Memory B cell (primary cell): ENCODE measurements at regions not wholly inside any gene's neighbourhood (a gene's known extent, or its start where the extent isn't known, plus 50 kb on each side); places are given as distances from the start of the nearest gene placed in this dataset.

Experiments used
- ATAC-seq: fragments of 150-1000 bp; cut with Tn5 transposase; 2 replicates; pipeline ENCODE4 v1.10.0; 2021; ENCODE audit warnings: low read depth, mild to moderate bottlenecking, moderate library complexity
- DNase-seq, 2 donors: peaks; one replicate each; pipeline ENCODE4 v3.0.0; 2022; ENCODE audit warnings: low spot score in 2 of 2
- H3K27ac Mint-ChIP-seq: one replicate; pipeline ENCODE4 v1.8.0; 2022; ENCODE audit warnings: mild to moderate bottlenecking, moderate library complexity, mixed read lengths
- H3K27me3 Mint-ChIP-seq: one replicate; pipeline ENCODE4 v1.8.0; 2022; ENCODE audit warnings: mixed read lengths
- H3K36me3 Mint-ChIP-seq: one replicate; pipeline ENCODE4 v1.8.0; 2022; ENCODE audit warnings: mild to moderate bottlenecking, mixed read lengths
- H3K4me1 Mint-ChIP-seq: one replicate; pipeline ENCODE4 v1.8.0; 2022; ENCODE audit warnings: mixed read lengths
- H3K4me3 Mint-ChIP-seq: one replicate; pipeline ENCODE4 v1.8.0; 2022; ENCODE audit warnings: mild to moderate bottlenecking, moderate library complexity, mixed read lengths
- H3K9me3 Mint-ChIP-seq: one replicate; pipeline ENCODE4 v1.8.0; 2022; ENCODE audit warnings: mixed read lengths

GRCh38 chr5:117077142-117077541, 502.5 kb upstream of the SEMA6A start:
- H3K27ac Mint-ChIP-seq = no peak overlapping the region
- no peaks in the 10 kb centered on the region for H3K36me3 Mint-ChIP-seq
- H3K4me1 Mint-ChIP-seq = no peaks in the 10 kb centered on the region
- H3K27me3 Mint-ChIP-seq = no peaks in the 10 kb centered on the region
- H3K4me3 Mint-ChIP-seq = no peak overlapping the region
- DNase-seq (no peak), ATAC-seq (no peak)
- H3K9me3 Mint-ChIP-seq = no peaks in the 10 kb centered on the region

GRCh38 chr5:117072439-117072838, 497.8 kb upstream of the SEMA6A start:
- H3K27me3 Mint-ChIP-seq = no peaks in the 10 kb centered on the region
- H3K4me3 Mint-ChIP-seq = no peak overlapping the region
- ATAC-seq (no peak), DNase-seq (no peak)
- H3K36me3 Mint-ChIP-seq = no peaks in the 10 kb centered on the region
- H3K27ac Mint-ChIP-seq = no peak overlapping the region
- peaks cover 8% of the 10 kb centered on the region for H3K9me3 Mint-ChIP-seq
- H3K4me1 Mint-ChIP-seq = no peaks in the 10 kb centered on the region

GRCh38 chr5:117065800-117066199, 491.2 kb upstream of the SEMA6A start:
- no peak for ATAC-seq
- DNase-seq = no peak
- Mint-ChIP-seq H3K27me3 (no peaks in the 10 kb centered on the region), H3K4me3 (no peak overlapping the region), H3K36me3 (no peaks in the 10 kb centered on the region), H3K9me3 (peaks cover 2% of the 10 kb centered on the region), H3K4me1 (no peaks in the 10 kb centered on the region), H3K27ac (no peak overlapping the region)

GRCh38 chr5:117065161-117065560, 490.5 kb upstream of the SEMA6A start:
- Mint-ChIP-seq H3K4me1 (no peaks in the 10 kb centered on the region), H3K27ac (no peak overlapping the region), H3K9me3 (peaks cover 2% of the 10 kb centered on the region), H3K4me3 (no peak overlapping the region), H3K36me3 (no peaks in the 10 kb centered on the region), H3K27me3 (no peaks in the 10 kb centered on the region)
- DNase-seq (no peak), ATAC-seq (no peak)

- no peak overlapping the region for H3K4me3 Mint-ChIP-seq
- H3K9me3 Mint-ChIP-seq = no peaks in the 10 kb centered on the region
- no peaks in the 10 kb centered on the region for H3K27me3 Mint-ChIP-seq
- no peak overlapping the region for H3K27ac Mint-ChIP-seq
- H3K36me3 Mint-ChIP-seq = no peaks in the 10 kb centered on the region
- ATAC-seq (no peak), DNase-seq (no peak)
- H3K4me1 Mint-ChIP-seq = no peaks in the 10 kb centered on the region
Observed at GRCh38 chr5:117060099-117060498, 485.5 kb upstream of the SEMA6A start.

GRCh38 chr5:117058740-117059139, 484.1 kb upstream of the SEMA6A start:
- no peaks in the 10 kb centered on the region for H3K36me3 Mint-ChIP-seq
- no peak overlapping the region for H3K4me3 Mint-ChIP-seq
- DNase-seq (no peak), ATAC-seq (no peak)
- no peak overlapping the region for H3K27ac Mint-ChIP-seq
- no peaks in the 10 kb centered on the region for H3K4me1 Mint-ChIP-seq
- no peaks in the 10 kb centered on the region for H3K27me3 Mint-ChIP-seq
- H3K9me3 Mint-ChIP-seq = peaks cover 1% of the 10 kb centered on the region

GRCh38 chr5:117055517-117055916, 480.9 kb upstream of the SEMA6A start:
- no peak for DNase-seq
- H3K27me3 Mint-ChIP-seq = no peaks in the 10 kb centered on the region
- H3K4me1 Mint-ChIP-seq = no peaks in the 10 kb centered on the region
- no peaks in the 10 kb centered on the region for H3K36me3 Mint-ChIP-seq
- no peak overlapping the region for H3K4me3 Mint-ChIP-seq
- ATAC-seq = no peak
- H3K27ac Mint-ChIP-seq = no peak overlapping the region
- peaks cover 7% of the 10 kb centered on the region for H3K9me3 Mint-ChIP-seq

GRCh38 chr5:117054911-117055310, 480.3 kb upstream of the SEMA6A start:
- ATAC-seq = no peak
- H3K27me3 Mint-ChIP-seq = no peaks in the 10 kb centered on the region
- no peak overlapping the region for H3K4me3 Mint-ChIP-seq
- no peak for DNase-seq
- peaks cover 8% of the 10 kb centered on the region for H3K9me3 Mint-ChIP-seq
- no peak overlapping the region for H3K27ac Mint-ChIP-seq
- no peaks in the 10 kb centered on the region for H3K36me3 Mint-ChIP-seq
- no peaks in the 10 kb centered on the region for H3K4me1 Mint-ChIP-seq

GRCh38 chr5:117054141-117054540, 479.5 kb upstream of the SEMA6A start:
- no peaks in the 10 kb centered on the region for H3K27me3 Mint-ChIP-seq
- H3K36me3 Mint-ChIP-seq = no peaks in the 10 kb centered on the region
- ATAC-seq (no peak), DNase-seq (no peak)
- no peaks in the 10 kb centered on the region for H3K4me1 Mint-ChIP-seq
- peaks cover 8% of the 10 kb centered on the region for H3K9me3 Mint-ChIP-seq
- H3K4me3 Mint-ChIP-seq = no peak overlapping the region
- H3K27ac Mint-ChIP-seq = no peak overlapping the region

GRCh38 chr5:117041926-117042595, 467.4 kb upstream of the SEMA6A start:
- DNase-seq = no peak
- no peak for ATAC-seq
- Mint-ChIP-seq H3K27me3 (no peaks in the 10 kb centered on the region), H3K9me3 (no peaks in the 10 kb centered on the region), H3K27ac (no peak overlapping the region), H3K36me3 (no peaks in the 10 kb centered on the region), H3K4me3 (no peak overlapping the region), H3K4me1 (no peaks in the 10 kb centered on the region)

- no peak for ATAC-seq
- no peak overlapping the region for H3K27ac Mint-ChIP-seq
Observed at GRCh38 chr5:117039035-117039434, 464.4 kb upstream of the SEMA6A start.

GRCh38 chr5:117027384-117027783, 452.8 kb upstream of the SEMA6A start:
- no peak for DNase-seq
- no peaks in the 10 kb centered on the region for H3K27me3 Mint-ChIP-seq

More at GRCh38 chr5:117039035-117039434, 464.4 kb upstream of the SEMA6A start:
- DNase-seq = no peak
- Mint-ChIP-seq H3K4me1 (no peaks in the 10 kb centered on the region), H3K4me3 (no peak overlapping the region), H3K9me3 (no peaks in the 10 kb centered on the region), H3K36me3 (no peaks in the 10 kb centered on the region), H3K27me3 (peaks cover 2% of the 10 kb centered on the region)

GRCh38 chr5:117020999-117021398, 446.4 kb upstream of the SEMA6A start:
- Mint-ChIP-seq H3K36me3 (no peaks in the 10 kb centered on the region), H3K4me3 (no peak overlapping the region), H3K27me3 (no peaks in the 10 kb centered on the region), H3K27ac (no peak overlapping the region), H3K4me1 (no peaks in the 10 kb centered on the region), H3K9me3 (no peaks in the 10 kb centered on the region)
- DNase-seq = no peak
- no peak for ATAC-seq

More at GRCh38 chr5:117027384-117027783, 452.8 kb upstream of the SEMA6A start:
- H3K36me3 Mint-ChIP-seq = no peaks in the 10 kb centered on the region
- no peaks in the 10 kb centered on the region for H3K9me3 Mint-ChIP-seq
- H3K27ac Mint-ChIP-seq = no peak overlapping the region
- ATAC-seq = no peak
- H3K4me3 Mint-ChIP-seq = no peak overlapping the region
- no peaks in the 10 kb centered on the region for H3K4me1 Mint-ChIP-seq

- H3K27me3 Mint-ChIP-seq = no peaks in the 10 kb centered on the region
- no peaks in the 10 kb centered on the region for H3K4me1 Mint-ChIP-seq
- no peaks in the 10 kb centered on the region for H3K36me3 Mint-ChIP-seq
- H3K9me3 Mint-ChIP-seq = peaks cover 13% of the 10 kb centered on the region
- DNase-seq (no peak), ATAC-seq (no peak)
- H3K4me3 Mint-ChIP-seq = no peak overlapping the region
- no peak overlapping the region for H3K27ac Mint-ChIP-seq
Observed at GRCh38 chr5:117013280-117013877, 438.8 kb upstream of the SEMA6A start.

- Mint-ChIP-seq H3K27ac (no peak overlapping the region), H3K9me3 (peaks cover 14% of the 10 kb centered on the region), H3K4me3 (no peak overlapping the region), H3K27me3 (no peaks in the 10 kb centered on the region), H3K36me3 (no peaks in the 10 kb centered on the region), H3K4me1 (no peaks in the 10 kb centered on the region)
- no peak for DNase-seq
- no peak for ATAC-seq
Observed at GRCh38 chr5:117010574-117010973, 436.0 kb upstream of the SEMA6A start.
